ENCODE measurements at regions not wholly inside any gene's neighbourhood (a gene's known extent, or its start where the extent isn't known, plus 50 kb on each side); places are given as distances from the start of the nearest gene placed in this dataset.

DNA sequence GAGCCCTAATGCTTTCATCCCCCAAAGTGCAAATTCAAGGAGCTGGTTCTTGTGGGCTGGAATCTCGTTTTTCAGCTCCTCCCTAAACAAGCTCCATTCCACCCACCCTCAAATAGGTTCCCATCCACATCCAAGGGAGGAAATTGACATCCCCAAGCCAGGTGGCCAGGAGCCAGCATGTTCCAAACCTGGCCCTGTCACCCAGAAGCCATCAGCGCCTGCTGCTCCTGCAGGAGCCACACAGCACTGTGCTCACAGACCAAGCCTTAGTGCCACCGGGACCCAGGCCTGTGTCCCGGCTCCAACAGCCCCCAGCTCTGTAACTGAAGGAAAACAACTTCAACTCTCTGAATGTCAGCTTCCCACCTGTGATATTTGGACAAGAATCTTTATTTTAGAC, 263.6 kb downstream of the UACA start:
- TF ChIP-seq, protein P1, sequence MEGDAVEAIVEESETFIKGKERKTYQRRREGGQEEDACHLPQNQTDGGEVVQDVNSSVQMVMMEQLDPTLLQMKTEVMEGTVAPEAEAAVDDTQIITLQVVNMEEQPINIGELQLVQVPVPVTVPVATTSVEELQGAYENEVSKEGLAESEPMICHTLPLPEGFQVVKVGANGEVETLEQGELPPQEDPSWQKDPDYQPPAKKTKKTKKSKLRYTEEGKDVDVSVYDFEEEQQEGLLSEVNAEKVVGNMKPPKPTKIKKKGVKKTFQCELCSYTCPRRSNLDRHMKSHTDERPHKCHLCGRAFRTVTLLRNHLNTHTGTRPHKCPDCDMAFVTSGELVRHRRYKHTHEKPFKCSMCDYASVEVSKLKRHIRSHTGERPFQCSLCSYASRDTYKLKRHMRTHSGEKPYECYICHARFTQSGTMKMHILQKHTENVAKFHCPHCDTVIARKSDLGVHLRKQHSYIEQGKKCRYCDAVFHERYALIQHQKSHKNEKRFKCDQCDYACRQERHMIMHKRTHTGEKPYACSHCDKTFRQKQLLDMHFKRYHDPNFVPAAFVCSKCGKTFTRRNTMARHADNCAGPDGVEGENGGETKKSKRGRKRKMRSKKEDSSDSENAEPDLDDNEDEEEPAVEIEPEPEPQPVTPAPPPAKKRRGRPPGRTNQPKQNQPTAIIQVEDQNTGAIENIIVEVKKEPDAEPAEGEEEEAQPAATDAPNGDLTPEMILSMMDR (IDR thresholded peaks at IDR 0.05) = no peak
- TF ChIP-seq POLR2A (IDR thresholded peaks at IDR 0.05) = no peak
